ENCODE measurements at regions not wholly inside any gene's neighbourhood (a gene's known extent, or its start where the extent isn't known, plus 50 kb on each side); places are given as distances from the start of the nearest gene placed in this dataset.
"Not testable (repeated sequence)": the region's sequence is repeated elsewhere in the genome, so short reads cannot be mapped to it uniquely, and the experiment has no call there.

GRCh38 chr7:41451826-41452225 is 251.1 kb downstream of the INHBA start:
- DNase-seq = no peak
- TF ChIP-seq GATA1 (IDR thresholded peaks at IDR 0.05; ENCODE audit: low read depth, low read length) (no peak), POLR2A (IDR thresholded peaks at IDR 0.05; ENCODE audit: low read length) (no peak)

- DNase-seq = no peak
- TF ChIP-seq POLR2A (IDR thresholded peaks at IDR 0.05; ENCODE audit: low read length) (no peak), GATA1 (IDR thresholded peaks at IDR 0.05; ENCODE audit: low read depth, low read length) (no peak)
These were observed 253.2 kb downstream of the INHBA start for GRCh38 chr7:41449694-41450093.

- no peak for DNase-seq
- no peak for TF ChIP-seq POLR2A (IDR thresholded peaks at IDR 0.05; ENCODE audit: low read length)
These were observed 253.6 kb downstream of the INHBA start for GRCh38 chr7:41449286-41449685.

GRCh38 chr7:41448104-41448503 is 254.8 kb downstream of the INHBA start:
- TF ChIP-seq GATA1 (IDR thresholded peaks at IDR 0.05; ENCODE audit: low read depth, low read length) (no peak), POLR2A (IDR thresholded peaks at IDR 0.05; ENCODE audit: low read length) (no peak)
- DNase-seq = no peak

- DNase-seq = no peak
- TF ChIP-seq POLR2A (IDR thresholded peaks at IDR 0.05; ENCODE audit: low read length) (no peak), GATA1 (IDR thresholded peaks at IDR 0.05; ENCODE audit: low read depth, low read length) (no peak)
These were observed 255.3 kb downstream of the INHBA start for GRCh38 chr7:41447450-41448042.

- no peak for TF ChIP-seq POLR2A (IDR thresholded peaks at IDR 0.05; ENCODE audit: low read length)
- TF ChIP-seq GATA1 (IDR thresholded peaks at IDR 0.05; ENCODE audit: low read depth, low read length) = no peak
- no peak for DNase-seq
These were observed 256.1 kb downstream of the INHBA start for GRCh38 chr7:41446606-41447449.

- DNase-seq = no peak
- no peak for TF ChIP-seq GATA1 (IDR thresholded peaks at IDR 0.05; ENCODE audit: low read depth, low read length)
- TF ChIP-seq POLR2A (IDR thresholded peaks at IDR 0.05; ENCODE audit: low read length) = no peak
These were observed 256.9 kb downstream of the INHBA start for GRCh38 chr7:41445946-41446345.

GRCh38 chr7:41445432-41445831 is 257.5 kb downstream of the INHBA start:
- no peak for DNase-seq
- TF ChIP-seq GATA1 (IDR thresholded peaks at IDR 0.05; ENCODE audit: low read depth, low read length) = no peak
- no peak for TF ChIP-seq POLR2A (IDR thresholded peaks at IDR 0.05; ENCODE audit: low read length)

GRCh38 chr7:41439515-41439879 is 263.4 kb downstream of the INHBA start:
- no peak for TF ChIP-seq POLR2A (IDR thresholded peaks at IDR 0.05; ENCODE audit: low read length)
- no peak for DNase-seq

GRCh38 chr7:41438705-41439514 is 264.0 kb downstream of the INHBA start:
- no peak for DNase-seq
- no peak for TF ChIP-seq GATA1 (IDR thresholded peaks at IDR 0.05; ENCODE audit: low read depth, low read length)
- TF ChIP-seq POLR2A (IDR thresholded peaks at IDR 0.05; ENCODE audit: low read length) = no peak

GRCh38 chr7:41437257-41438196 is 265.4 kb downstream of the INHBA start:
- no peak for DNase-seq
- TF ChIP-seq POLR2A (IDR thresholded peaks at IDR 0.05; ENCODE audit: low read length) (no peak), GATA1 (IDR thresholded peaks at IDR 0.05; ENCODE audit: low read depth, low read length) (no peak)

GRCh38 chr7:41436139-41436538 is 266.8 kb downstream of the INHBA start:
- DNase-seq = no peak
- TF ChIP-seq POLR2A (IDR thresholded peaks at IDR 0.05; ENCODE audit: low read length) = no peak
- no peak for TF ChIP-seq GATA1 (IDR thresholded peaks at IDR 0.05; ENCODE audit: low read depth, low read length)

- not testable (repeated sequence) for DNase-seq
These were observed 267.9 kb downstream of the INHBA start for GRCh38 chr7:41435020-41435419.

GRCh38 chr7:41431671-41432070 is 271.2 kb downstream of the INHBA start:
- no peak for DNase-seq
- no peak for TF ChIP-seq POLR2A (IDR thresholded peaks at IDR 0.05; ENCODE audit: low read length)
- no peak for TF ChIP-seq GATA1 (IDR thresholded peaks at IDR 0.05; ENCODE audit: low read depth, low read length)

Data from erythroblast (primary cell).